GM12801 (cell line): ENCODE measurements at regions not wholly inside any gene's neighbourhood (a gene's known extent, or its start where the extent isn't known, plus 50 kb on each side); places are given as distances from the start of the nearest gene placed in this dataset.

Experiments used
- CTCF ChIP-seq: IDR thresholded peaks from one replicate; pipeline ENCODE4 v1.5.1; 2011; ENCODE audit warnings: control low read depth; ENCODE audit not compliant: insufficient read length; ENCODE audit errors: extremely low read depth

- no peak for TF ChIP-seq CTCF
These were observed 340.7 kb downstream of the GALC start for GRCh38 chr14:87652278-87652677.

- TF ChIP-seq CTCF = no peak
These were observed 348.3 kb downstream of the GALC start for GRCh38 chr14:87644689-87645088.

- no peak for TF ChIP-seq CTCF
These were observed 350.0 kb downstream of the GALC start for GRCh38 chr14:87643005-87643404.

GRCh38 chr14:87640553-87640952 lies 352.4 kb downstream of the GALC start:
- no peak for TF ChIP-seq CTCF

- TF ChIP-seq CTCF = no peak
These were observed 354.8 kb downstream of the GALC start for GRCh38 chr14:87638196-87638595.

- no peak for TF ChIP-seq CTCF
These were observed 357.5 kb downstream of the GALC start for GRCh38 chr14:87635442-87635841.

- no peak for TF ChIP-seq CTCF
These were observed 360.2 kb downstream of the GALC start for GRCh38 chr14:87632796-87633195.

GRCh38 chr14:87630846-87631245 lies 362.1 kb downstream of the GALC start:
- TF ChIP-seq CTCF = no peak
